Cardiac muscle cell (in vitro differentiated cells and primary cell): ENCODE measurements at regions not wholly inside any gene's neighbourhood (a gene's known extent, or its start where the extent isn't known, plus 50 kb on each side); places are given as distances from the start of the nearest gene placed in this dataset.

Experiments
- DNase-seq, 2 donors: peaks; one replicate each; pipeline versions ENCODE4 v3.0.0 to v3.0.0-alpha.2; 2010 to 2017; ENCODE audit warnings: low read depth in 1 of 2, low spot score in 1 of 2
- H3K27ac ChIP-seq: fragments of 200-600 bp; sonication (generic); 2 replicates; pipeline ENCODE4 v1.5.1; 2016
- H3K27me3 ChIP-seq: fragments of 200-600 bp; sonication (generic); 2 replicates; pipeline ENCODE4 v1.6.0; 2016; ENCODE audit warnings: control low read depth
- H3K36me3 ChIP-seq: fragments of 200-600 bp; sonication (generic); 2 replicates; pipeline ENCODE4 v1.5.1; 2016; ENCODE audit warnings: control low read depth
- H3K4me1 ChIP-seq: fragments of 200-600 bp; sonication (generic); 2 replicates; pipeline ENCODE4 v1.8.1; 2017; ENCODE audit warnings: low read depth, mild to moderate bottlenecking, mixed run types
- H3K4me3 ChIP-seq: fragments of 200-600 bp; sonication (generic); 2 replicates; pipeline ENCODE4 v1.5.1; 2016; ENCODE audit warnings: mild to moderate bottlenecking
- H3K9me3 ChIP-seq: fragments of 200-600 bp; sonication (generic); 2 replicates; pipeline ENCODE4 v1.5.1; 2017; ENCODE audit warnings: low read depth, mild to moderate bottlenecking, control low read depth
- TF ChIP-seq, protein P1 (sequence below): IDR thresholded peaks from 2 replicates; pipeline ENCODE4 v1.5.1; 2012; ENCODE audit warnings: low read depth, mild to moderate bottlenecking, low read length

DNA sequence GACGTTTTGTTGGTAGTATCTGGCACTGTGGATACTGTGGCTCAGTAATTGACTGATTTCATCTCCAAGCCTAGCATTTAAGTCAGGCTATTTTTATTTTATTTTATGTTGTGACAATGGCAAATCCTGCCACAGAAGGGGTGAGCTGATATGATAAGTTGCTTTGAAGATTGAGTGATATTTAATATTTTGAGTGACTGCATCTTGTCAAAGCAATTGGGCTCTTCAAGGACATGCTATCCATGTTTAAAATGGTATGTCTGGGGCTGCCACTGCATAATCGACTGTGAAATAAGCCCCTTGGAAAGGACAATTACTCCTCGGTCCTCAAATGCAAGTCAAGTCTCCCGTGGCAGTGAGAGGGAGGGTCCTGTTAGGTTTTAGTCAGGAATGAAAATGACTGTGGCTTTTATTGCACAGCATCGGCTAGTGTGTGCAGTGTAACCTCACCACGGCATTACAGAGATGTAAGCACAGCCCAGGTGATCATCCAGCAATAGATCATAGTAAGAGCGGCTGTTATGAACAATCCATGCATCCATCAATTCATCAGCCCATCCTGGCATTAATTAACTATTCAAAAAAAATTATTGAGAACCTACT lies 178.2 kb downstream of the GBA3 start:
- H3K9me3 ChIP-seq, result no peaks in the 10 kb centered on the region
- DNase-seq, result no peak
- H3K4me3 ChIP-seq, result no peak overlapping the region
- TF ChIP-seq, protein P1, sequence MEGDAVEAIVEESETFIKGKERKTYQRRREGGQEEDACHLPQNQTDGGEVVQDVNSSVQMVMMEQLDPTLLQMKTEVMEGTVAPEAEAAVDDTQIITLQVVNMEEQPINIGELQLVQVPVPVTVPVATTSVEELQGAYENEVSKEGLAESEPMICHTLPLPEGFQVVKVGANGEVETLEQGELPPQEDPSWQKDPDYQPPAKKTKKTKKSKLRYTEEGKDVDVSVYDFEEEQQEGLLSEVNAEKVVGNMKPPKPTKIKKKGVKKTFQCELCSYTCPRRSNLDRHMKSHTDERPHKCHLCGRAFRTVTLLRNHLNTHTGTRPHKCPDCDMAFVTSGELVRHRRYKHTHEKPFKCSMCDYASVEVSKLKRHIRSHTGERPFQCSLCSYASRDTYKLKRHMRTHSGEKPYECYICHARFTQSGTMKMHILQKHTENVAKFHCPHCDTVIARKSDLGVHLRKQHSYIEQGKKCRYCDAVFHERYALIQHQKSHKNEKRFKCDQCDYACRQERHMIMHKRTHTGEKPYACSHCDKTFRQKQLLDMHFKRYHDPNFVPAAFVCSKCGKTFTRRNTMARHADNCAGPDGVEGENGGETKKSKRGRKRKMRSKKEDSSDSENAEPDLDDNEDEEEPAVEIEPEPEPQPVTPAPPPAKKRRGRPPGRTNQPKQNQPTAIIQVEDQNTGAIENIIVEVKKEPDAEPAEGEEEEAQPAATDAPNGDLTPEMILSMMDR, result no peak
- no peaks in the 10 kb centered on the region for H3K4me1 ChIP-seq
- no peaks in the 10 kb centered on the region for H3K27me3 ChIP-seq
- H3K36me3 ChIP-seq, result no peaks in the 10 kb centered on the region
- H3K27ac ChIP-seq, result no peak overlapping the region

DNA sequence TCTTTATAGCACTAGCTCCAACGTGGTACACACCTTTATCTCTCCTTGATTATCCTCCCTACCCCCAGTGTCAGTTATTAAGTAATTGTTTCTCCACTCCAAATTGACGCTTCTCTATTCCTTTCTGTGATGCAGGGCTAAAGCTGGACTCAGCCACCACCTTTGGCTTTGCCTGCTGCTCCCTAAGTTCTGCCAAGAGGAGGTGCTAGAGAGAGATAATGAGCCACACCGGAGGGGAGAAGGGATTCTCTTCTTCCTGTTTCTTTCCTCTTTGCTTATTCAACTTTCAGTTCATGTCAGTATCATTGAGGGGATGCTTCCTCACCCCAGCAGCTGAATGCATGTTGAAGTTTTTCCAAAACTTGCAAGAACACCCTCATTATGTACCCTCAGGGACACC lies 176.5 kb downstream of the GBA3 start:
- no peak for DNase-seq
- Histone ChIP-seq H3K27ac (no peak overlapping the region), H3K27me3 (no peaks in the 10 kb centered on the region), H3K4me3 (no peak overlapping the region), H3K4me1 (no peaks in the 10 kb centered on the region), H3K9me3 (no peaks in the 10 kb centered on the region), H3K36me3 (no peaks in the 10 kb centered on the region)
- TF ChIP-seq, protein P1, result no peak
